Endothelial cell of umbilical vein (primary cell): ENCODE measurements at regions not wholly inside any gene's neighbourhood (a gene's known extent, or its start where the extent isn't known, plus 50 kb on each side); places are given as distances from the start of the nearest gene placed in this dataset.

Source experiments
- BruUV-seq: library from RNA; stranded (reverse); fragments of 400-500 nt; replicated peaks from 2 replicates; lab custom pipeline; 2021; lab: Mats Ljungman, UMichigan
- CTCF ChIA-PET: fragments of 300-600, 350-600 bp; sonication (Branson Sonifier 250); formaldehyde crosslinking; loops from one replicate; lab custom pipeline; 2021; ENCODE audit warnings: antibody characterized with exemption, inconsistent platforms; lab: Charles Lee
- POLR2A ChIA-PET: fragments of 300-600, 350-600 bp; sonication (Branson Sonifier 250); formaldehyde crosslinking; loops from one replicate; lab custom pipeline; 2021; ENCODE audit warnings: antibody characterized with exemption, inconsistent platforms; lab: Charles Lee
- DNase-seq: peaks from one replicate; pipeline ENCODE4 v3.0.0-alpha.2; 2011; ENCODE audit warnings: low read depth, low spot score
- FAIRE-seq: peaks from 2 replicates; lab custom pipeline; 2011; peaks lifted over from hg19 to GRCh38; lab: Jason Lieb, UNC
- H2AFZ ChIP-seq: 2 replicates; pipeline ENCODE4 v1.6.0; 2012; ENCODE audit warnings: low read depth, low read length, control low read depth, inconsistent platforms
- H3K27ac ChIP-seq: 2 replicates; pipeline ENCODE4 v1.5.1; 2011; ENCODE audit warnings: low read depth, mild to moderate bottlenecking, control low read depth, low read length, moderate library complexity; ENCODE audit not compliant: insufficient read depth
- H3K27me3 ChIP-seq, 2 experiments: 2 replicates each; pipeline versions ENCODE4 v1.6.0 to v1.6.1; 2011; ENCODE audit warnings: low read length in 2 of 2, mixed read lengths in 1 of 2; ENCODE audit not compliant: control insufficient read depth in 2 of 2, insufficient read depth in 2 of 2
- H3K36me3 ChIP-seq, 2 experiments: 2 replicates in 1 of 2; 3 replicates in 1 of 2; pipeline ENCODE4 v1.5.1; 2011; ENCODE audit warnings: low read length in 2 of 2, mild to moderate bottlenecking in 1 of 2, moderate library complexity in 1 of 2; ENCODE audit not compliant: control insufficient read depth in 2 of 2, insufficient read depth in 2 of 2; ENCODE audit errors: extremely low read depth in 1 of 2
- H3K4me1 ChIP-seq: 3 replicates; pipeline ENCODE4 v1.5.1; 2011; ENCODE audit warnings: mild to moderate bottlenecking, low read length; ENCODE audit not compliant: control insufficient read depth, insufficient read depth; ENCODE audit errors: extremely low read depth
- H3K4me2 ChIP-seq: 2 replicates; pipeline ENCODE4 v1.6.1; 2011; ENCODE audit warnings: low read length, control low read depth, mixed read lengths; ENCODE audit not compliant: insufficient read depth
- H3K4me3 ChIP-seq, 3 experiments: fragments of 200-600 bp in 1 of 3; sonication (generic), shearing (Covaris generic) in 1 of 3; replicated peaks in 1 of 3; 2 replicates each; pipeline ENCODE4 v1.5.1; 2011 to 2016; ENCODE audit warnings: control low read depth in 3 of 3, low read length in 3 of 3, mild to moderate bottlenecking in 2 of 3, inconsistent platforms in 1 of 3, low read depth in 1 of 3, moderate library complexity in 1 of 3; ENCODE audit not compliant: insufficient read depth in 1 of 3
- H3K79me2 ChIP-seq: 2 replicates; pipeline ENCODE4 v1.6.0; 2012; ENCODE audit warnings: low read length, inconsistent platforms; ENCODE audit not compliant: control insufficient read depth, insufficient read depth
- H3K9ac ChIP-seq: replicated peaks from 2 replicates; pipeline ENCODE3; 2011; ENCODE audit warnings: low read length, control low read depth; ENCODE audit not compliant: insufficient read depth; ENCODE audit errors: extremely low read depth
- H3K9me1 ChIP-seq: replicated peaks from 3 replicates; pipeline ENCODE4 v1.6.0; 2011; ENCODE audit warnings: mild to moderate bottlenecking, low read length; ENCODE audit not compliant: control insufficient read depth, insufficient read depth; ENCODE audit errors: extremely low read depth
- H3K9me3 ChIP-seq: replicated peaks from 2 replicates; pipeline ENCODE4 v1.5.1; 2012; ENCODE audit warnings: low read length, inconsistent platforms; ENCODE audit not compliant: control insufficient read depth, insufficient read depth
- H4K20me1 ChIP-seq: replicated peaks from 2 replicates; pipeline ENCODE3; 2011; ENCODE audit warnings: mild to moderate bottlenecking, low read length; ENCODE audit not compliant: control insufficient read depth, insufficient read depth; ENCODE audit errors: extremely low read depth
- CTCF ChIP-seq, 2 donors: IDR thresholded peaks; 1 replicate in 1 of 2; 2 replicates in 1 of 2; pipeline ENCODE4 v1.5.1; 2011; ENCODE audit warnings: low read length in 2 of 2, mild to moderate bottlenecking in 2 of 2, moderate library complexity in 2 of 2, control low read depth in 1 of 2, inconsistent platforms in 1 of 2, low read depth in 1 of 2; ENCODE audit not compliant: insufficient read depth in 1 of 2; ENCODE audit errors: extremely low read depth in 1 of 2
- EZH2 ChIP-seq: IDR thresholded peaks from 2 replicates; pipeline ENCODE4 v1.6.1; 2012; ENCODE audit warnings: borderline replicate concordance, low read depth, mild to moderate bottlenecking, moderate library complexity, low read length, inconsistent platforms; ENCODE audit not compliant: severe bottlenecking
- FOS ChIP-seq: IDR thresholded peaks from 2 replicates; pipeline ENCODE4 v1.6.1; 2011; ENCODE audit warnings: mild to moderate bottlenecking, low read length, moderate library complexity, borderline replicate concordance; ENCODE audit not compliant: insufficient read depth
- GATA2 ChIP-seq: IDR thresholded peaks from 2 replicates; pipeline ENCODE4 v1.7.0; 2011; ENCODE audit warnings: low read depth, mild to moderate bottlenecking, moderate library complexity, mixed read lengths, low read length; ENCODE audit not compliant: insufficient read length, insufficient read depth
- JUN ChIP-seq: IDR thresholded peaks from 2 replicates; pipeline ENCODE4 v1.6.1; 2011; ENCODE audit warnings: borderline replicate concordance, low read depth; ENCODE audit not compliant: insufficient read length, insufficient read depth
- MAX ChIP-seq: IDR thresholded peaks from 2 replicates; pipeline ENCODE4 v1.6.1; 2011; ENCODE audit not compliant: insufficient read depth, insufficient read length
- MYC ChIP-seq: IDR thresholded peaks from one replicate; pipeline ENCODE4 v1.6.1; 2011; ENCODE audit warnings: mild to moderate bottlenecking, low read depth, low read length
- POLR2A ChIP-seq: IDR thresholded peaks from 2 replicates; pipeline ENCODE4 v1.6.1; 2012; ENCODE audit warnings: low read depth, mild to moderate bottlenecking, control low read depth, low read length
- POLR2AphosphoS5 ChIP-seq: IDR thresholded peaks from 2 replicates; pipeline ENCODE4 v1.6.1; 2012; ENCODE audit warnings: low read depth, mild to moderate bottlenecking, control low read depth, low read length, moderate library complexity; ENCODE audit not compliant: insufficient read depth
- dilution Hi-C: fragments of 300-500 bp; cut with MboI; formaldehyde crosslinking; loops from one replicate; pipeline ENCODE4 v1.15.0; 2019; ENCODE audit warnings: low sequenced_read_pairs; ENCODE audit not compliant: extremely low pct_ligation_motif_present
- intact Hi-C: fragments of 100-400 bp; cut with micrococcal nuclease; formaldehyde crosslinking; loops from one replicate; pipeline ENCODE4 v1.10.0; 2022

- BruUV-seq, result no TSS peak
- CTCF ChIA-PET, result no interaction called here
- FAIRE-seq (no peak), DNase-seq (no peak)
- Histone ChIP-seq H3K4me3 (no peak overlapping the region), H3K36me3 (no peaks in the 10 kb centered on the region), H3K79me2 (no peaks in the 10 kb centered on the region), H3K4me1 (no peaks in the 10 kb centered on the region), H3K9me3 (peaks cover under 1% of the 10 kb centered on the region), H3K9ac (no peak overlapping the region), H4K20me1 (no peaks in the 10 kb centered on the region), H3K27me3 (no peaks in the 10 kb centered on the region), H3K27ac (no peak overlapping the region), H2AFZ (no peak overlapping the region), H3K4me2 (no peak overlapping the region), H3K9me1 (no peaks in the 10 kb centered on the region)
- intact Hi-C loops, result no loop called here
- POLR2A ChIA-PET, result no interaction called here
- TF ChIP-seq MYC (no peak), POLR2A (no peak), GATA2 (no peak), FOS (no peak), MAX (no peak), EZH2 (no peak), POLR2AphosphoS5 (no peak), JUN (no peak), CTCF (IDR thresholded peaks at IDR 0.05; ENCODE audit: extremely low read depth in 1 of 2, insufficient read depth in 1 of 2, low read depth in 1 of 2, low read length in 2 of 2) (no peak)
- dilution Hi-C loops, result no loop called here
Observed at GRCh38 chr3:3619815-3620214, 179.4 kb upstream of the LRRN1 start.
